Chondrocyte (in vitro differentiated cells): ENCODE measurements at regions not wholly inside any gene's neighbourhood (a gene's known extent, or its start where the extent isn't known, plus 50 kb on each side); places are given as distances from the start of the nearest gene placed in this dataset.
"Not testable (repeated sequence)": the region's sequence is repeated elsewhere in the genome, so short reads cannot be mapped to it uniquely, and the experiment has no call there.

Experiments used
- DNase-seq: peaks from one replicate; pipeline ENCODE4 v3.0.0; 2021; ENCODE audit warnings: mixed read lengths, low spot score
- H3K27ac Mint-ChIP-seq: one replicate; pipeline ENCODE4 v1.8.0; 2021; ENCODE audit warnings: mild to moderate bottlenecking, moderate library complexity, mixed read lengths; ENCODE audit not compliant: unreplicated experiment
- H3K27me3 Mint-ChIP-seq: 2 replicates; pipeline ENCODE4 v1.8.0; 2021; ENCODE audit warnings: low read depth, mixed read lengths
- H3K36me3 Mint-ChIP-seq: 2 replicates; pipeline ENCODE4 v1.8.0; 2021; ENCODE audit warnings: low read depth, mixed read lengths
- H3K4me1 Mint-ChIP-seq: 2 replicates; pipeline ENCODE4 v1.8.0; 2021; ENCODE audit warnings: low read depth, mild to moderate bottlenecking, mixed read lengths
- H3K4me3 Mint-ChIP-seq: one replicate; pipeline ENCODE4 v1.8.0; 2021; ENCODE audit warnings: mild to moderate bottlenecking, moderate library complexity, mixed read lengths; ENCODE audit not compliant: unreplicated experiment
- H3K9me3 Mint-ChIP-seq: 2 replicates; pipeline ENCODE4 v1.8.0; 2021; ENCODE audit warnings: low read depth, mixed read lengths
- CTCF ChIP-seq: fragments of 200-600 bp; sonication (generic); IDR thresholded peaks from 2 replicates; pipeline ENCODE4 v1.5.0; 2021; ENCODE audit warnings: antibody characterized with exemption, mild to moderate bottlenecking, moderate library complexity

- no peak for DNase-seq
- no peak for TF ChIP-seq CTCF
- peaks cover 2% of the 10 kb centered on the region for H3K27me3 Mint-ChIP-seq
Observed at GRCh38 chr4:17024425-17024824, 126.0 kb upstream of the LDB2 start.

GRCh38 chr4:17020901-17021300 lies 122.5 kb upstream of the LDB2 start:
- TF ChIP-seq CTCF: no peak
- H3K9me3 Mint-ChIP-seq: no peaks in the 10 kb centered on the region
- no peaks in the 10 kb centered on the region for H3K36me3 Mint-ChIP-seq
- no peaks in the 10 kb centered on the region for H3K4me1 Mint-ChIP-seq
- no peak for DNase-seq
- H3K27ac Mint-ChIP-seq: no peak overlapping the region
- H3K27me3 Mint-ChIP-seq: peaks cover 2% of the 10 kb centered on the region
- H3K4me3 Mint-ChIP-seq: no peak overlapping the region

More at GRCh38 chr4:17024425-17024824, 126.0 kb upstream of the LDB2 start:
- peaks cover 12% of the 10 kb centered on the region for H3K4me1 Mint-ChIP-seq
- peaks cover 5% of the 10 kb centered on the region for H3K9me3 Mint-ChIP-seq
- no peak overlapping the region for H3K4me3 Mint-ChIP-seq
- no peak overlapping the region for H3K27ac Mint-ChIP-seq
- H3K36me3 Mint-ChIP-seq: peaks cover 3% of the 10 kb centered on the region

- H3K27me3 Mint-ChIP-seq: peaks cover 2% of the 10 kb centered on the region
- no peaks in the 10 kb centered on the region for H3K4me1 Mint-ChIP-seq
- H3K4me3 Mint-ChIP-seq: no peak overlapping the region
- TF ChIP-seq CTCF: no peak
- H3K36me3 Mint-ChIP-seq: no peaks in the 10 kb centered on the region
- no peak for DNase-seq
- no peak overlapping the region for H3K27ac Mint-ChIP-seq
- H3K9me3 Mint-ChIP-seq: no peaks in the 10 kb centered on the region
Observed at GRCh38 chr4:17020451-17020850, 122.0 kb upstream of the LDB2 start.

GRCh38 chr4:17018621-17019020 lies 120.2 kb upstream of the LDB2 start:
- not testable (repeated sequence) for H3K27me3 Mint-ChIP-seq, H3K9me3 Mint-ChIP-seq, H3K4me3 Mint-ChIP-seq, H3K36me3 Mint-ChIP-seq, H3K27ac Mint-ChIP-seq, DNase-seq, H3K4me1 Mint-ChIP-seq

GRCh38 chr4:17018013-17018412 lies 119.6 kb upstream of the LDB2 start:
- Mint-ChIP-seq H3K27me3 (peaks cover 2% of the 10 kb centered on the region), H3K4me3 (no peak overlapping the region), H3K9me3 (no peaks in the 10 kb centered on the region), H3K4me1 (peaks cover 3% of the 10 kb centered on the region), H3K27ac (no peak overlapping the region), H3K36me3 (no peaks in the 10 kb centered on the region)
- TF ChIP-seq CTCF: no peak
- DNase-seq: no peak

- Mint-ChIP-seq H3K36me3 (no peaks in the 10 kb centered on the region), H3K4me1 (peaks cover 6% of the 10 kb centered on the region), H3K9me3 (no peaks in the 10 kb centered on the region), H3K27ac (no peak overlapping the region), H3K4me3 (no peak overlapping the region), H3K27me3 (no peaks in the 10 kb centered on the region)
- no peak for TF ChIP-seq CTCF
- DNase-seq: no peak
Observed at GRCh38 chr4:17013382-17014006, 115.0 kb upstream of the LDB2 start.
